ENCODE measurements at regions not wholly inside any gene's neighbourhood (a gene's known extent, or its start where the extent isn't known, plus 50 kb on each side); places are given as distances from the start of the nearest gene placed in this dataset.

- no peak overlapping the region for H3K27ac ChIP-seq
- TF ChIP-seq ZFX (IDR thresholded peaks at IDR 0.05; ENCODE audit: borderline replicate concordance) = no peak
- TF ChIP-seq CTCF (IDR thresholded peaks at IDR 0.05) = no peak
Observed at GRCh38 chr12:27873010-27873409, 93.0 kb upstream of the MANSC4 start.

GRCh38 chr12:27871946-27872345, 91.9 kb upstream of the MANSC4 start:
- no peak overlapping the region for H3K27ac ChIP-seq
- no peak for TF ChIP-seq ZFX (IDR thresholded peaks at IDR 0.05; ENCODE audit: borderline replicate concordance)
- no peak for TF ChIP-seq CTCF (IDR thresholded peaks at IDR 0.05)

GRCh38 chr12:27870939-27871338, 90.9 kb upstream of the MANSC4 start:
- no peak overlapping the region for H3K27ac ChIP-seq
- TF ChIP-seq CTCF (IDR thresholded peaks at IDR 0.05) (no peak), ZFX (IDR thresholded peaks at IDR 0.05; ENCODE audit: borderline replicate concordance) (no peak)

GRCh38 chr12:27869567-27869966, 89.5 kb upstream of the MANSC4 start:
- TF ChIP-seq ZFX (IDR thresholded peaks at IDR 0.05; ENCODE audit: borderline replicate concordance) (no peak), CTCF (IDR thresholded peaks at IDR 0.05) (no peak)
- no peak overlapping the region for H3K27ac ChIP-seq

- TF ChIP-seq CTCF (IDR thresholded peaks at IDR 0.05) = no peak
- TF ChIP-seq ZFX (IDR thresholded peaks at IDR 0.05; ENCODE audit: borderline replicate concordance) = no peak
- H3K27ac ChIP-seq = no peak overlapping the region
Observed at GRCh38 chr12:27868139-27868538, 88.1 kb upstream of the MANSC4 start.

GRCh38 chr12:27866373-27867101, 86.5 kb upstream of the MANSC4 start:
- TF ChIP-seq CTCF (IDR thresholded peaks at IDR 0.05) = no peak
- TF ChIP-seq ZFX (IDR thresholded peaks at IDR 0.05; ENCODE audit: borderline replicate concordance) = no peak
- H3K27ac ChIP-seq = no peak overlapping the region

GRCh38 chr12:27865421-27865820, 85.4 kb upstream of the MANSC4 start:
- H3K27ac ChIP-seq = no peak overlapping the region
- TF ChIP-seq ZFX (IDR thresholded peaks at IDR 0.05; ENCODE audit: borderline replicate concordance) (no peak), CTCF (IDR thresholded peaks at IDR 0.05) (no peak)

Measured in 22Rv1 (cell line).